Neural progenitor cell (in vitro differentiated cells): ENCODE measurements at regions not wholly inside any gene's neighbourhood (a gene's known extent, or its start where the extent isn't known, plus 50 kb on each side); places are given as distances from the start of the nearest gene placed in this dataset.

Source experiments
- EZH2 ChIP-seq: fragments of 200-600 bp; sonication (generic); IDR thresholded peaks from 2 replicates; pipeline ENCODE4 v1.6.1; 2017; ENCODE audit warnings: antibody characterized with exemption, mild to moderate bottlenecking, moderate library complexity
- EZH2phosphoT487 ChIP-seq: fragments of 200-600 bp; sonication (generic); IDR thresholded peaks from 2 replicates; pipeline ENCODE4 v1.6.1; 2017; ENCODE audit warnings: antibody characterized with exemption
- TF ChIP-seq, protein P1 (sequence below): fragments of 200-600 bp; sonication (generic); IDR thresholded peaks from 2 replicates; pipeline ENCODE4 v1.5.1; 2017; ENCODE audit warnings: antibody characterized with exemption, mild to moderate bottlenecking

- TF ChIP-seq, protein P1, sequence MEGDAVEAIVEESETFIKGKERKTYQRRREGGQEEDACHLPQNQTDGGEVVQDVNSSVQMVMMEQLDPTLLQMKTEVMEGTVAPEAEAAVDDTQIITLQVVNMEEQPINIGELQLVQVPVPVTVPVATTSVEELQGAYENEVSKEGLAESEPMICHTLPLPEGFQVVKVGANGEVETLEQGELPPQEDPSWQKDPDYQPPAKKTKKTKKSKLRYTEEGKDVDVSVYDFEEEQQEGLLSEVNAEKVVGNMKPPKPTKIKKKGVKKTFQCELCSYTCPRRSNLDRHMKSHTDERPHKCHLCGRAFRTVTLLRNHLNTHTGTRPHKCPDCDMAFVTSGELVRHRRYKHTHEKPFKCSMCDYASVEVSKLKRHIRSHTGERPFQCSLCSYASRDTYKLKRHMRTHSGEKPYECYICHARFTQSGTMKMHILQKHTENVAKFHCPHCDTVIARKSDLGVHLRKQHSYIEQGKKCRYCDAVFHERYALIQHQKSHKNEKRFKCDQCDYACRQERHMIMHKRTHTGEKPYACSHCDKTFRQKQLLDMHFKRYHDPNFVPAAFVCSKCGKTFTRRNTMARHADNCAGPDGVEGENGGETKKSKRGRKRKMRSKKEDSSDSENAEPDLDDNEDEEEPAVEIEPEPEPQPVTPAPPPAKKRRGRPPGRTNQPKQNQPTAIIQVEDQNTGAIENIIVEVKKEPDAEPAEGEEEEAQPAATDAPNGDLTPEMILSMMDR, result no peak
- TF ChIP-seq EZH2, result no peak
- TF ChIP-seq EZH2phosphoT487, result no peak
Observed at GRCh38 chr3:75089841-75090240, 475.4 kb upstream of the CNTN3 start.
